ENCODE measurements at regions not wholly inside any gene's neighbourhood (a gene's known extent, or its start where the extent isn't known, plus 50 kb on each side); places are given as distances from the start of the nearest gene placed in this dataset.
A peak's percentile ranks its signal among the peaks of the same experiment; 100 is the strongest.

DNA sequence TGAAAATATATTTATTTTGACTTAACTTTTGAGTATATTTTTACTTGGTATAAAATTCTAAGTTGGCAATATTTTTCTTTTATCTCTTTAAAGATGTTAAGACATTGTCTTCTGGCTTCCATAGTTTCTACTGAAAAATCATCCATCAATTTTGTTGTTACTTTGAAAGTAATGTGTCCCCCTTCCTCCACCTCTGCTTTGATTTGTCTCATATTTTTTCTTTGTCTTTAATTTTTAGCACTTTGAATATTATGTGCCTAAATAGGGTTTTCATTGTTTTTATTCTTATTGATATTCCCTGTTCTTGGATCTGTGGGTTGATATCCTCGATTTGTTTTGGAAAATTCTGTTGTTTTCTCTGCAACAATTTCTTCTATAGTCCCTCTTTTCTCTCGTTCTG is 157.4 kb downstream of the CD47 start:
- intact Hi-C loops (cut with micrococcal nuclease) = no loop called here

DNA sequence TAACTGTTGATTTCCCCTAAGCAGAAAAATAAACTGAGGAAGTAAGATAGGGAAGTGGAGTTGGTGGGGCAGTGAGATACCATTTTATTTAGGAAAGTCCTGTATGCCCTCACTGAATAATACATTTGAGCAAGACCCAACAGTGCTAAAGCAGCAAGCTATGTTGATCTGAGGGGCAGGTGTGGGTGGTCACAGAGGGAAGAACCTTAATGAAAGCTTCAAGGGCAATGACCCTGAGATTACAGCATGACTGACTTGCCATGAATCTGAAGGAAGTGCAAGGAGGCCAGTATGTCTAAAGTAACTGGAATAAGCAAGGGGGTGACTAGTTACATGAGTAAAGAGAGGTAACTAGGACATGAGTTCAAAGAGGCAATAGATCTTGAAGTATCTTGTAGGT is 159.5 kb downstream of the CD47 start:
- TF ChIP-seq EZH2 (IDR thresholded peaks at IDR 0.05; ENCODE audit: low read length, unreplicated experiment) (no peak), EZH2phosphoT487 (IDR thresholded peaks at IDR 0.05; ENCODE audit: borderline replicate concordance, low read length) (no peak)
- TF ChIP-seq, protein P1, sequence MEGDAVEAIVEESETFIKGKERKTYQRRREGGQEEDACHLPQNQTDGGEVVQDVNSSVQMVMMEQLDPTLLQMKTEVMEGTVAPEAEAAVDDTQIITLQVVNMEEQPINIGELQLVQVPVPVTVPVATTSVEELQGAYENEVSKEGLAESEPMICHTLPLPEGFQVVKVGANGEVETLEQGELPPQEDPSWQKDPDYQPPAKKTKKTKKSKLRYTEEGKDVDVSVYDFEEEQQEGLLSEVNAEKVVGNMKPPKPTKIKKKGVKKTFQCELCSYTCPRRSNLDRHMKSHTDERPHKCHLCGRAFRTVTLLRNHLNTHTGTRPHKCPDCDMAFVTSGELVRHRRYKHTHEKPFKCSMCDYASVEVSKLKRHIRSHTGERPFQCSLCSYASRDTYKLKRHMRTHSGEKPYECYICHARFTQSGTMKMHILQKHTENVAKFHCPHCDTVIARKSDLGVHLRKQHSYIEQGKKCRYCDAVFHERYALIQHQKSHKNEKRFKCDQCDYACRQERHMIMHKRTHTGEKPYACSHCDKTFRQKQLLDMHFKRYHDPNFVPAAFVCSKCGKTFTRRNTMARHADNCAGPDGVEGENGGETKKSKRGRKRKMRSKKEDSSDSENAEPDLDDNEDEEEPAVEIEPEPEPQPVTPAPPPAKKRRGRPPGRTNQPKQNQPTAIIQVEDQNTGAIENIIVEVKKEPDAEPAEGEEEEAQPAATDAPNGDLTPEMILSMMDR (conservative IDR thresholded peaks at IDR 0.05; ENCODE audit: low read depth, low read length) = no peak
- ChIA-PET CTCF (no interaction called here), POLR2A (ENCODE audit: unreplicated experiment) (no interaction called here)
- Histone ChIP-seq H3K27ac (ENCODE audit: low read length) (no peak overlapping the region), H3F3A (ENCODE audit: low read length, unreplicated experiment) (no peaks in the 10 kb centered on the region), H3K36me3 (ENCODE audit: low read depth, low read length) (no peaks in the 10 kb centered on the region; the same call in 1 of the 2 replicates), H3K27me3 (ENCODE audit: low read length) (no peaks in the 10 kb centered on the region), H3K79me2 (ENCODE audit: low read length) (no peaks in the 10 kb centered on the region), H2AFZ (ENCODE audit: low read length) (no peak overlapping the region), H3K4me2 (ENCODE audit: low read length) (no peak overlapping the region), H3K9me2 (replicated peaks; ENCODE audit: low read length) (no peaks in the 10 kb centered on the region), H3K4me3 (ENCODE audit: low read length) (no peak overlapping the region), H4K20me1 (ENCODE audit: low read length) (no peaks in the 10 kb centered on the region), H3K9ac (ENCODE audit: low read length) (no peak overlapping the region), H3K9me3 (ENCODE audit: low read length) (peaks cover 4% of the 10 kb centered on the region; the same call in 1 of the 2 replicates), H3K4me1 (ENCODE audit: insufficient read depth, low read length) (peaks cover 6% of the 10 kb centered on the region; the same call in 1 of the 2 replicates)
- no TSS peak for BruUV-seq (replicated peaks)
- DNase-seq (no peak), ATAC-seq (no peak)
- intact Hi-C loops (cut with micrococcal nuclease) = no loop called here

More for the DNA sequence above, 157.4 kb downstream of the CD47 start:
- no peaks in the 10 kb centered on the region for H3K79me2 ChIP-seq (ENCODE audit: low read length)
- peaks cover 4% of the 10 kb centered on the region; the same call in 1 of the 2 replicates for H3K9me3 ChIP-seq (ENCODE audit: low read length)
- no peak overlapping the region for H2AFZ ChIP-seq (ENCODE audit: low read length)
- no peaks in the 10 kb centered on the region for H3K9me2 ChIP-seq (replicated peaks; ENCODE audit: low read length)
- no peak overlapping the region for H3K27ac ChIP-seq (ENCODE audit: low read length)
- no peak for ATAC-seq
- no peaks in the 10 kb centered on the region for H3F3A ChIP-seq (ENCODE audit: low read length, unreplicated experiment)
- ChIA-PET CTCF (no interaction called here), POLR2A (ENCODE audit: unreplicated experiment) (no interaction called here)
- no peaks in the 10 kb centered on the region; the same call in 1 of the 2 replicates for H3K36me3 ChIP-seq (ENCODE audit: low read depth, low read length)
- no peaks in the 10 kb centered on the region for H4K20me1 ChIP-seq (ENCODE audit: low read length)
- BruUV-seq (replicated peaks) = no TSS peak
- no peak overlapping the region for H3K4me2 ChIP-seq (ENCODE audit: low read length)
- no peaks in the 10 kb centered on the region for H3K27me3 ChIP-seq (ENCODE audit: low read length)
- H3K4me3 ChIP-seq (ENCODE audit: low read length) = no peak overlapping the region
- DNase-seq = no peak
- H3K9ac ChIP-seq (ENCODE audit: low read length) = no peak overlapping the region
- TF ChIP-seq EZH2 (IDR thresholded peaks at IDR 0.05; ENCODE audit: low read length, unreplicated experiment) = no peak
- TF ChIP-seq, protein P1 (conservative IDR thresholded peaks at IDR 0.05; ENCODE audit: low read depth, low read length) = no peak
- TF ChIP-seq EZH2phosphoT487 (IDR thresholded peaks at IDR 0.05; ENCODE audit: borderline replicate concordance, low read length) = no peak
- H3K4me1 ChIP-seq (ENCODE audit: insufficient read depth, low read length) = no peaks in the 10 kb centered on the region; the same call in 1 of the 2 replicates

DNA sequence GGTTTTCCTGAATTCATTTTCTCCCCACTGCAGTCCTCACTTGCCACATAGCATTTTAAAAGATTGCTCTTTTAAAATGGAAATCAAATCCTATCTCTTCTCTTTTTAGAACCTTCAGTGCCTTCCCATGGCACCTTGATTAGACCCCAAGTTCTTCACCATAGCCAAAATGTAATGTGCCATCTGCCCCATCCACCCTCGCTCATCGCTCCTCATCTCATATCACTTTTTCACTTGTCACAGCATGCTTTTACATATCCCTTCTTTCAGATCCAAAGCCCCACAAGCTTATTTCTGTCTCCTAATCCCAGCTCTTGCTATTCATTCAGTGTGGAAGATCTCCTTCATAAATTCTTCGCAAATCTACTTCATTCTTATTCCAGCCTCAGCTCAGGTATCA is 161.7 kb downstream of the CD47 start:
- H3K4me2 ChIP-seq (ENCODE audit: low read length) = peak overlapping the region; percentile 91; the same call in 1 of the 2 replicates

More for the DNA sequence above, 161.7 kb downstream of the CD47 start:
- intact Hi-C loops (cut with micrococcal nuclease) = loop anchor here (2.0 to 10.0 kb wide), 6 partner anchors 48 to 694 kb away; partner anchors contain the start of gene IFT57
- BruUV-seq (replicated peaks) = no TSS peak
- DNase-seq (no peak), ATAC-seq (no peak)
- H4K20me1 ChIP-seq (ENCODE audit: low read length) = no peaks in the 10 kb centered on the region
- H3K9me3 ChIP-seq (ENCODE audit: low read length) = peaks cover 4% of the 10 kb centered on the region; the same call in 1 of the 2 replicates
- ChIA-PET CTCF (no interaction called here), POLR2A (ENCODE audit: unreplicated experiment) (interaction anchor here (0.7 kb wide), 1 partner anchor 116 kb away, joined by 6 read pairs; no protein-coding TSS in a partner anchor)
- H3K27me3 ChIP-seq (ENCODE audit: low read length) = no peaks in the 10 kb centered on the region
- TF ChIP-seq EZH2 (IDR thresholded peaks at IDR 0.05; ENCODE audit: low read length, unreplicated experiment) (no peak), EZH2phosphoT487 (IDR thresholded peaks at IDR 0.05; ENCODE audit: borderline replicate concordance, low read length) (no peak)
- TF ChIP-seq, protein P1 (conservative IDR thresholded peaks at IDR 0.05; ENCODE audit: low read depth, low read length) = no peak
- H3K9me2 ChIP-seq (replicated peaks; ENCODE audit: low read length) = no peaks in the 10 kb centered on the region
- no peaks in the 10 kb centered on the region for H3K36me3 ChIP-seq (ENCODE audit: low read depth, low read length)
- no peak overlapping the region for H3K9ac ChIP-seq (ENCODE audit: low read length)
- H3K79me2 ChIP-seq (ENCODE audit: low read length) = no peaks in the 10 kb centered on the region
- H3K4me3 ChIP-seq (ENCODE audit: low read length) = no peak overlapping the region
- peaks cover 6% of the 10 kb centered on the region; the same call in 1 of the 2 replicates for H3K4me1 ChIP-seq (ENCODE audit: insufficient read depth, low read length)
- H3K27ac ChIP-seq (ENCODE audit: low read length) = no peak overlapping the region
- H2AFZ ChIP-seq (ENCODE audit: low read length) = no peak overlapping the region
- H3F3A ChIP-seq (ENCODE audit: low read length, unreplicated experiment) = no peaks in the 10 kb centered on the region

All from PC-3 (cell line).